HG02981 (cell line): ENCODE measurements at regions not wholly inside any gene's neighbourhood (a gene's known extent, or its start where the extent isn't known, plus 50 kb on each side); places are given as distances from the start of the nearest gene placed in this dataset.
"Not testable (repeated sequence)": the region's sequence is repeated elsewhere in the genome, so short reads cannot be mapped to it uniquely, and the experiment has no call there.

Experiments used
- ATAC-seq: cut with Tn5 transposase; IDR thresholded peaks from one replicate; pipeline ENCODE4 v1.9.1; 2021; ENCODE audit warnings: mild to moderate bottlenecking, moderate library complexity; ENCODE audit not compliant: unreplicated experiment

GRCh38 chr6:51203504-51203903 is 384.8 kb downstream of the TFAP2B start:
- ATAC-seq: no peak

- ATAC-seq: not testable (repeated sequence)
Measured at GRCh38 chr6:51206686-51207085, 388.0 kb downstream of the TFAP2B start.

GRCh38 chr6:51209651-51210050 is 391.0 kb downstream of the TFAP2B start:
- no peak for ATAC-seq

GRCh38 chr6:51213811-51214210 is 395.1 kb downstream of the TFAP2B start:
- ATAC-seq: no peak

GRCh38 chr6:51214442-51214841 is 395.8 kb downstream of the TFAP2B start:
- no peak for ATAC-seq

GRCh38 chr6:51218181-51218580 is 399.5 kb downstream of the TFAP2B start:
- ATAC-seq: no peak

- ATAC-seq: not testable (repeated sequence)
Measured at GRCh38 chr6:51224580-51225240, 406.0 kb downstream of the TFAP2B start.

- no peak for ATAC-seq
Measured at GRCh38 chr6:51241376-51241775, 422.7 kb downstream of the TFAP2B start.

- no peak for ATAC-seq
Measured at GRCh38 chr6:51249798-51250197, 431.1 kb downstream of the TFAP2B start.

- ATAC-seq: no peak
Measured at GRCh38 chr6:51250317-51250716, 431.6 kb downstream of the TFAP2B start.

GRCh38 chr6:51257938-51258337 is 439.3 kb downstream of the TFAP2B start:
- ATAC-seq: no peak

- no peak for ATAC-seq
Measured at GRCh38 chr6:51260003-51260402, 441.3 kb downstream of the TFAP2B start.

- no peak for ATAC-seq
Measured at GRCh38 chr6:51261691-51262090, 443.0 kb downstream of the TFAP2B start.

- ATAC-seq: no peak
Measured at GRCh38 chr6:51265426-51265825, 446.8 kb downstream of the TFAP2B start.

- no peak for ATAC-seq
Measured at GRCh38 chr6:51266604-51267003, 447.9 kb downstream of the TFAP2B start.

GRCh38 chr6:51268666-51269065 is 450.0 kb downstream of the TFAP2B start:
- ATAC-seq: no peak

- no peak for ATAC-seq
Measured at GRCh38 chr6:51269876-51270275, 451.2 kb downstream of the TFAP2B start.

- ATAC-seq: no peak
Measured at GRCh38 chr6:51271615-51272014, 452.9 kb downstream of the TFAP2B start.

GRCh38 chr6:51273228-51273961 is 454.7 kb downstream of the TFAP2B start:
- no peak for ATAC-seq

- no peak for ATAC-seq
Measured at GRCh38 chr6:51277474-51277873, 458.8 kb downstream of the TFAP2B start.

GRCh38 chr6:51282026-51282425 is 463.4 kb downstream of the TFAP2B start:
- ATAC-seq: no peak

- ATAC-seq: no peak
Measured at GRCh38 chr6:51283723-51284355, 465.2 kb downstream of the TFAP2B start.
